AG04450 (cell line): ENCODE measurements at regions not wholly inside any gene's neighbourhood (a gene's known extent, or its start where the extent isn't known, plus 50 kb on each side); places are given as distances from the start of the nearest gene placed in this dataset.

Experiments used
- CTCF ChIA-PET: fragments of 300-600, 350-600 bp; formaldehyde crosslinking; extraction: SDS; loops from one replicate; lab custom pipeline; 2022; ENCODE audit warnings: antibody characterized with exemption, inconsistent platforms; lab: Charles Lee
- POLR2A ChIA-PET: fragments of 350-600 bp; formaldehyde crosslinking; extraction: SDS; loops from one replicate; lab custom pipeline; 2021; ENCODE audit warnings: antibody characterized with exemption, inconsistent platforms; lab: Yijun Ruan, JAX
- DNase-seq: peaks from one replicate; pipeline ENCODE4 v3.0.0-alpha.2; 2011; ENCODE audit warnings: low read depth, low spot score
- H3K27ac ChIP-seq: one replicate; pipeline ENCODE4 v1.5.1; 2012; ENCODE audit warnings: low read depth, low read length, control low read depth
- H3K27me3 ChIP-seq: one replicate; pipeline ENCODE4 v1.6.0; 2012; ENCODE audit warnings: low read length; ENCODE audit not compliant: control insufficient read depth, insufficient read depth
- H3K4me3 ChIP-seq: 2 replicates; pipeline ENCODE4 v1.5.1; 2011; ENCODE audit warnings: mild to moderate bottlenecking, low read depth, low read length, control low read depth
- H3K9me3 ChIP-seq: 2 replicates; pipeline ENCODE4 v1.5.1; 2012; ENCODE audit warnings: low read length; ENCODE audit not compliant: control insufficient read depth, insufficient read depth
- CTCF ChIP-seq: IDR thresholded peaks from 2 replicates; pipeline ENCODE4 v1.5.1; 2011; ENCODE audit warnings: low read depth, low read length, control low read depth, inconsistent platforms

GRCh38 chr6:110033101-110033500 lies 55.0 kb downstream of the GPR6 start:
- Histone ChIP-seq H3K4me3 (no peak overlapping the region), H3K9me3 (no peaks in the 10 kb centered on the region), H3K27ac (no peak overlapping the region), H3K27me3 (peaks cover 10% of the 10 kb centered on the region)
- DNase-seq = no peak
- POLR2A ChIA-PET = no interaction called here
- TF ChIP-seq CTCF = no peak
- CTCF ChIA-PET = interaction anchor here (1.4 kb wide), 1 partner anchor 9 kb away, joined by 5 read pairs; no protein-coding TSS in a partner anchor

GRCh38 chr6:110033749-110034666 lies 55.9 kb downstream of the GPR6 start:
- H3K27me3 ChIP-seq = peaks cover 10% of the 10 kb centered on the region
- POLR2A ChIA-PET = no interaction called here
- no peak overlapping the region for H3K27ac ChIP-seq
- TF ChIP-seq CTCF = no peak
- H3K4me3 ChIP-seq = no peak overlapping the region
- CTCF ChIA-PET = no interaction called here
- DNase-seq = no peak
- H3K9me3 ChIP-seq = no peaks in the 10 kb centered on the region

GRCh38 chr6:110034667-110035036 lies 56.5 kb downstream of the GPR6 start:
- DNase-seq = no peak
- Histone ChIP-seq H3K27me3 (peaks cover 10% of the 10 kb centered on the region), H3K4me3 (no peak overlapping the region), H3K27ac (no peak overlapping the region), H3K9me3 (no peaks in the 10 kb centered on the region)
- CTCF ChIA-PET = no interaction called here
- POLR2A ChIA-PET = no interaction called here
- TF ChIP-seq CTCF = no peak

- no peaks in the 10 kb centered on the region for H3K9me3 ChIP-seq
- CTCF ChIA-PET = no interaction called here
- DNase-seq = no peak
- POLR2A ChIA-PET = no interaction called here
- peaks cover 10% of the 10 kb centered on the region for H3K27me3 ChIP-seq
- H3K27ac ChIP-seq = no peak overlapping the region
- H3K4me3 ChIP-seq = no peak overlapping the region
- no peak for TF ChIP-seq CTCF
These were observed 57.2 kb downstream of the GPR6 start for GRCh38 chr6:110035321-110035720.

GRCh38 chr6:110036408-110037302 lies 58.5 kb downstream of the GPR6 start:
- no peak for TF ChIP-seq CTCF
- POLR2A ChIA-PET = no interaction called here
- DNase-seq = no peak
- peaks cover 10% of the 10 kb centered on the region for H3K27me3 ChIP-seq
- H3K9me3 ChIP-seq = no peaks in the 10 kb centered on the region
- H3K4me3 ChIP-seq = no peak overlapping the region
- no peak overlapping the region for H3K27ac ChIP-seq
- CTCF ChIA-PET = interaction anchor here (1.7 to 10.1 kb wide), 6 partner anchors 17 to 354 kb away, joined by 4 to 364 read pairs (median 64); partner anchors contain the start of genes AK9 and FIG4
